Gastrocnemius medialis (tissue), 4 donors: ENCODE measurements at regions not wholly inside any gene's neighbourhood (a gene's known extent, or its start where the extent isn't known, plus 50 kb on each side); places are given as distances from the start of the nearest gene placed in this dataset.

Source experiments
- POLR2A ChIP-seq, 2 donors: fragments of 450-650 bp; IDR thresholded peaks; one replicate each; pipeline ENCODE4 v1.6.1; 2017; ENCODE audit warnings: antibody characterized with exemption in 2 of 2, mild to moderate bottlenecking in 2 of 2, moderate library complexity in 2 of 2
- TF ChIP-seq, protein P1 (sequence below), 5 experiments: fragments of 450-650 bp in 3 of 5; fragments of 200-600 bp in 2 of 5; sonication (generic) in 2 of 5; IDR thresholded peaks in 4 of 5; conservative IDR thresholded peaks in 1 of 5; 1 replicate in 4 of 5; 2 replicates in 1 of 5; pipeline ENCODE4 v1.5.1; 2016 to 2019; ENCODE audit warnings: antibody characterized with exemption in 5 of 5, mild to moderate bottlenecking in 3 of 5, moderate library complexity in 3 of 5

DNA sequence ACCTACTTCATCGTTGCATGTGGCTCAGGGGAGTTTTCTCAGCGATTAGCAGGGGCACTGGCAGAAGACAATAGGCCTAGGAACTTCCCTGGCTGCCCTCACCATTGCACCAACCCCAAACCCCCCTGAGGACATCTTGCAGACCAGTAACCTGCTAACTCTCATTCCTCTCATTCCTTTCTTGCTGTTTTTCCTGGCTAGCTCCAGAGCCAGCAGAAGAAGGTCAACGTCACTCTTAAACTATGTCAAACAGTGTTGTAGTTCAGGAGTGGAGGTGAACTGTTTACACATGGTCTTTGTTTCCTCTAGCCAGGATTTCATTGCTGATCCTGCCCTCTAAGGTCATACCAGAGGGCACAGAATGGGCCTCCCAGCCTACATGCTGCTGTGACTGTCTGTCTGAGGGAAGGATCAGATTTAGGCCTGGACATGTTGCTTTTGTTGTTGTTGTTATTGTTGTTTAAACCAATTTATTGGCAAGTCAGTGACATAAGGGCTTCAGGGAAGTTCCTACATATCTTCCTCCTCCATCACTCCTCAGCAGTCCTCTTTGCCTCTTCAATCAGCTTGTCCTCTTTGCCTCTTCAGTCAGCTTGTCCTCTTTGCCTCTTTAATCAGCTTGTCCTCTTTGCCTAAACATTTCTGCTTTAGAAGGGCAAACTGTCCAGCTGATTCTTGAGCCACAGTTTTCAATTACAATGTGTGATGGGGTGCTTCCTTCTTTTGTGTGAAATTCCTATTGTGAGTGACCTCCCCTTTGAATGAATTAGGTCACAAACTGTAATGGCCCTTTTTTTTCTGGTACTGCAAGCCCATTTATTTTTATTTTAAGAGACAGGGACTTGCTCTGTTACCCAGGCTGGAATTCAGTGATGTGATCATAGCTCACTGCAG, 471.9 kb upstream of the TNP1 start:
- TF ChIP-seq, protein P1, sequence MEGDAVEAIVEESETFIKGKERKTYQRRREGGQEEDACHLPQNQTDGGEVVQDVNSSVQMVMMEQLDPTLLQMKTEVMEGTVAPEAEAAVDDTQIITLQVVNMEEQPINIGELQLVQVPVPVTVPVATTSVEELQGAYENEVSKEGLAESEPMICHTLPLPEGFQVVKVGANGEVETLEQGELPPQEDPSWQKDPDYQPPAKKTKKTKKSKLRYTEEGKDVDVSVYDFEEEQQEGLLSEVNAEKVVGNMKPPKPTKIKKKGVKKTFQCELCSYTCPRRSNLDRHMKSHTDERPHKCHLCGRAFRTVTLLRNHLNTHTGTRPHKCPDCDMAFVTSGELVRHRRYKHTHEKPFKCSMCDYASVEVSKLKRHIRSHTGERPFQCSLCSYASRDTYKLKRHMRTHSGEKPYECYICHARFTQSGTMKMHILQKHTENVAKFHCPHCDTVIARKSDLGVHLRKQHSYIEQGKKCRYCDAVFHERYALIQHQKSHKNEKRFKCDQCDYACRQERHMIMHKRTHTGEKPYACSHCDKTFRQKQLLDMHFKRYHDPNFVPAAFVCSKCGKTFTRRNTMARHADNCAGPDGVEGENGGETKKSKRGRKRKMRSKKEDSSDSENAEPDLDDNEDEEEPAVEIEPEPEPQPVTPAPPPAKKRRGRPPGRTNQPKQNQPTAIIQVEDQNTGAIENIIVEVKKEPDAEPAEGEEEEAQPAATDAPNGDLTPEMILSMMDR (IDR thresholded peaks at IDR 0.05 in 4 of 5, conservative IDR thresholded peaks at IDR 0.05 in 1 of 5), result no peak
- no peak for TF ChIP-seq POLR2A (IDR thresholded peaks at IDR 0.05)
